SK-N-SH treated with all-trans-retinoic acid at 6 μM for 48 hours (cell line): ENCODE measurements at regions not wholly inside any gene's neighbourhood (a gene's known extent, or its start where the extent isn't known, plus 50 kb on each side); places are given as distances from the start of the nearest gene placed in this dataset.

Experiments
- ZC3H10 ChIP-seq: fragments of 250-450 bp; sonication (Bioruptor Pico); IDR thresholded peaks from 2 replicates; pipeline ENCODE4 v1.5.1; 2021; ENCODE audit warnings: mild to moderate bottlenecking, moderate library complexity
- ZNF565 ChIP-seq: fragments of 450-650 bp; formaldehyde crosslinking; conservative IDR thresholded peaks from 2 replicates; pipeline ENCODE4 v1.5.0; 2020; ENCODE audit warnings: low read depth, mild to moderate bottlenecking, moderate library complexity

- TF ChIP-seq ZNF565 (CRISPR knock-in tag) (no peak), ZC3H10 (CRISPR knock-in tag) (no peak)
Observed at GRCh38 chr6:102352552-102352951, 959.0 kb downstream of the GRIK2 start.
